Ectodermal cell (in vitro differentiated cells): ENCODE measurements at regions not wholly inside any gene's neighbourhood (a gene's known extent, or its start where the extent isn't known, plus 50 kb on each side); places are given as distances from the start of the nearest gene placed in this dataset.

Experiments
- H3K27ac ChIP-seq: 2 replicates; pipeline ENCODE4 v1.7.0; 2013; ENCODE audit warnings: mild to moderate bottlenecking, low read depth, low read length; ENCODE audit not compliant: insufficient read depth, poor library complexity, severe bottlenecking
- H3K27me3 ChIP-seq: 2 replicates; pipeline ENCODE4 v1.7.0; 2013; ENCODE audit warnings: mild to moderate bottlenecking, low read length; ENCODE audit not compliant: insufficient read depth, control insufficient read depth, poor library complexity, severe bottlenecking
- H3K36me3 ChIP-seq: one replicate; pipeline ENCODE4 v1.7.0; 2013; ENCODE audit warnings: low read length; ENCODE audit not compliant: control insufficient read depth, insufficient read depth
- H3K4me1 ChIP-seq: one replicate; pipeline ENCODE4 v1.7.0; 2013; ENCODE audit warnings: low read length; ENCODE audit not compliant: control insufficient read depth, insufficient read depth
- H3K4me3 ChIP-seq: 2 replicates; pipeline ENCODE4 v1.7.0; 2013; ENCODE audit warnings: low read depth, low read length, control low read depth; ENCODE audit not compliant: insufficient read depth
- H3K9me3 ChIP-seq: 2 replicates; pipeline ENCODE4 v1.7.0; 2013; ENCODE audit warnings: mild to moderate bottlenecking, low read length, moderate library complexity; ENCODE audit not compliant: control insufficient read depth
- WGBS, 2 experiments: methylation state at CpG; one replicate each; pipeline ENCODE4 v1.1.7; 2013; ENCODE audit warnings: missing lambda C conversion rate in 2 of 2; 5-methylcytosine and 5-hydroxymethylcytosine counted together

- no peaks in the 10 kb centered on the region for H3K9me3 ChIP-seq
- H3K4me3 ChIP-seq, result no peak overlapping the region
Observed at GRCh38 chr7:131130324-131130723, 197.4 kb upstream of the MKLN1 start.

GRCh38 chr7:131131012-131131745 lies 196.5 kb upstream of the MKLN1 start:
- Histone ChIP-seq H3K36me3 (no peaks in the 10 kb centered on the region), H3K27ac (no peak overlapping the region), H3K27me3 (no peaks in the 10 kb centered on the region), H3K4me1 (no peaks in the 10 kb centered on the region), H3K4me3 (no peak overlapping the region), H3K9me3 (no peaks in the 10 kb centered on the region)
- WGBS, 2 experiments, result 95 to 96% methylated on average over 4 to 6 of the region's 6 CpGs

More at GRCh38 chr7:131130324-131130723, 197.4 kb upstream of the MKLN1 start:
- H3K4me1 ChIP-seq, result no peaks in the 10 kb centered on the region
- no peaks in the 10 kb centered on the region for H3K27me3 ChIP-seq
- no peak overlapping the region for H3K27ac ChIP-seq
- no peaks in the 10 kb centered on the region for H3K36me3 ChIP-seq
- WGBS, 2 experiments, result 67 to 71% methylated on average over 4 of the region's 4 CpGs

- Histone ChIP-seq H3K27me3 (no peaks in the 10 kb centered on the region), H3K4me3 (no peak overlapping the region), H3K27ac (no peak overlapping the region), H3K4me1 (no peaks in the 10 kb centered on the region), H3K9me3 (no peaks in the 10 kb centered on the region), H3K36me3 (no peaks in the 10 kb centered on the region)
- WGBS, 2 experiments, result 92 to 93% methylated on average over 3 of the region's 3 CpGs
Observed at GRCh38 chr7:131131746-131132431, 195.8 kb upstream of the MKLN1 start.

GRCh38 chr7:131139462-131139861 lies 188.2 kb upstream of the MKLN1 start:
- H3K27me3 ChIP-seq, result no peaks in the 10 kb centered on the region
- no peak overlapping the region for H3K4me3 ChIP-seq
- H3K9me3 ChIP-seq, result peaks cover 3% of the 10 kb centered on the region
- H3K4me1 ChIP-seq, result no peaks in the 10 kb centered on the region
- no peak overlapping the region for H3K27ac ChIP-seq
- H3K36me3 ChIP-seq, result no peaks in the 10 kb centered on the region

- no peak overlapping the region for H3K27ac ChIP-seq
- no peaks in the 10 kb centered on the region for H3K36me3 ChIP-seq
- WGBS, 2 experiments, result 93 to 94% methylated on average over 6 of the region's 6 CpGs
- no peaks in the 10 kb centered on the region for H3K27me3 ChIP-seq
- no peak overlapping the region for H3K4me3 ChIP-seq
- H3K9me3 ChIP-seq, result peaks cover 3% of the 10 kb centered on the region
- H3K4me1 ChIP-seq, result no peaks in the 10 kb centered on the region
Observed at GRCh38 chr7:131141443-131141967, 186.2 kb upstream of the MKLN1 start.

- H3K27me3 ChIP-seq, result no peaks in the 10 kb centered on the region
- H3K27ac ChIP-seq, result no peak overlapping the region
- peaks cover 3% of the 10 kb centered on the region for H3K9me3 ChIP-seq
- no peaks in the 10 kb centered on the region for H3K4me1 ChIP-seq
- no peaks in the 10 kb centered on the region for H3K36me3 ChIP-seq
- H3K4me3 ChIP-seq, result no peak overlapping the region
- WGBS, 2 experiments, result 91 to 92% methylated on average over 4 of the region's 4 CpGs
Observed at GRCh38 chr7:131143869-131144268, 183.8 kb upstream of the MKLN1 start.

GRCh38 chr7:131145026-131145425 lies 182.7 kb upstream of the MKLN1 start:
- Histone ChIP-seq H3K36me3 (no peaks in the 10 kb centered on the region), H3K4me3 (no peak overlapping the region), H3K4me1 (no peaks in the 10 kb centered on the region), H3K27ac (no peak overlapping the region), H3K9me3 (peaks cover 3% of the 10 kb centered on the region), H3K27me3 (no peaks in the 10 kb centered on the region)
- 93 to 98% methylated on average over 8 of the region's 8 CpGs for WGBS, 2 experiments

GRCh38 chr7:131145770-131146169 lies 181.9 kb upstream of the MKLN1 start:
- Histone ChIP-seq H3K9me3 (peaks cover 3% of the 10 kb centered on the region), H3K4me3 (no peak overlapping the region), H3K27ac (no peak overlapping the region), H3K27me3 (no peaks in the 10 kb centered on the region), H3K4me1 (no peaks in the 10 kb centered on the region), H3K36me3 (no peaks in the 10 kb centered on the region)
- 50 to 65% methylated on average over 2 to 3 of the region's 3 CpGs for WGBS, 2 experiments

GRCh38 chr7:131147604-131148003 lies 180.1 kb upstream of the MKLN1 start:
- peaks cover 3% of the 10 kb centered on the region for H3K9me3 ChIP-seq
- H3K27me3 ChIP-seq, result no peaks in the 10 kb centered on the region
- no peak overlapping the region for H3K27ac ChIP-seq
- H3K36me3 ChIP-seq, result no peaks in the 10 kb centered on the region
- H3K4me3 ChIP-seq, result no peak overlapping the region
- no peaks in the 10 kb centered on the region for H3K4me1 ChIP-seq

GRCh38 chr7:131148258-131148657 lies 179.4 kb upstream of the MKLN1 start:
- no peak overlapping the region for H3K4me3 ChIP-seq
- no peaks in the 10 kb centered on the region for H3K36me3 ChIP-seq
- H3K27ac ChIP-seq, result no peak overlapping the region
- H3K4me1 ChIP-seq, result no peaks in the 10 kb centered on the region
- WGBS, 2 experiments, result 89 to 94% methylated on average over 3 to 4 of the region's 4 CpGs
- no peaks in the 10 kb centered on the region for H3K9me3 ChIP-seq
- H3K27me3 ChIP-seq, result no peaks in the 10 kb centered on the region
